Mesenchymal stem cell (in vitro differentiated cells and primary cell): ENCODE measurements at regions not wholly inside any gene's neighbourhood (a gene's known extent, or its start where the extent isn't known, plus 50 kb on each side); places are given as distances from the start of the nearest gene placed in this dataset.

Experiments
- DNase-seq: peaks from one replicate; pipeline ENCODE4 v3.0.0-alpha.2; 2013
- H2AFZ ChIP-seq: one replicate; pipeline ENCODE4 v1.6.1; 2013; ENCODE audit warnings: low read depth, mild to moderate bottlenecking, control low read depth, inconsistent platforms, low read length, moderate library complexity
- H2AK5ac ChIP-seq: 2 replicates; pipeline ENCODE4 v1.6.1; 2013; ENCODE audit warnings: low read length, moderate library complexity, mild to moderate bottlenecking, inconsistent platforms; ENCODE audit not compliant: severe bottlenecking
- H2BK120ac ChIP-seq: one replicate; pipeline ENCODE4 v1.6.1; 2013; ENCODE audit warnings: low read depth, mild to moderate bottlenecking, inconsistent platforms, low read length, moderate library complexity
- H2BK12ac ChIP-seq, 2 experiments: one replicate each; pipeline ENCODE4 v1.6.1; 2013; ENCODE audit warnings: inconsistent platforms in 2 of 2, low read length in 2 of 2, mild to moderate bottlenecking in 2 of 2, moderate library complexity in 2 of 2, control low read depth in 1 of 2
- H2BK15ac ChIP-seq: one replicate; pipeline ENCODE4 v1.6.1; 2013; ENCODE audit warnings: mild to moderate bottlenecking, low read depth, inconsistent platforms; ENCODE audit not compliant: poor library complexity, severe bottlenecking
- H2BK5ac ChIP-seq: 2 replicates; pipeline ENCODE4 v1.6.1; 2013; ENCODE audit warnings: low read depth, mild to moderate bottlenecking, low read length, control low read depth, inconsistent platforms; ENCODE audit not compliant: poor library complexity, severe bottlenecking
- H3K14ac ChIP-seq, 2 experiments: one replicate each; pipeline ENCODE4 v1.6.1; 2013; ENCODE audit warnings: inconsistent platforms in 2 of 2, low read length in 2 of 2, control low read depth in 1 of 2, mild to moderate bottlenecking in 1 of 2, moderate library complexity in 1 of 2
- H3K18ac ChIP-seq, 2 experiments: one replicate each; pipeline ENCODE4 v1.6.1; 2013; ENCODE audit warnings: inconsistent platforms in 2 of 2, low read length in 2 of 2, control low read depth in 1 of 2, low read depth in 1 of 2, mild to moderate bottlenecking in 1 of 2
- H3K23ac ChIP-seq, 2 experiments: one replicate each; pipeline ENCODE4 v1.6.1; 2013; ENCODE audit warnings: inconsistent platforms in 2 of 2, low read length in 2 of 2, mild to moderate bottlenecking in 2 of 2, moderate library complexity in 2 of 2, control low read depth in 1 of 2
- H3K27ac ChIP-seq: 2 replicates; pipeline ENCODE4 v1.5.1; 2013; ENCODE audit warnings: mild to moderate bottlenecking, moderate library complexity, low read length, control low read depth, inconsistent platforms; ENCODE audit not compliant: poor library complexity, severe bottlenecking
- H3K27me3 ChIP-seq, 2 experiments: 2 replicates each; pipeline versions ENCODE4 v1.6.1 to v1.7.0; 2013; ENCODE audit warnings: low read length in 2 of 2, mild to moderate bottlenecking in 2 of 2, moderate library complexity in 2 of 2, control low read depth in 1 of 2, inconsistent platforms in 1 of 2; ENCODE audit not compliant: control insufficient read depth in 1 of 2, insufficient read depth in 1 of 2
- H3K36me3 ChIP-seq, 2 experiments: 2 replicates each; pipeline versions ENCODE4 v1.6.1 to v1.7.0; 2013; ENCODE audit warnings: low read length in 2 of 2, control low read depth in 1 of 2, inconsistent platforms in 1 of 2, low read depth in 1 of 2, mild to moderate bottlenecking in 1 of 2; ENCODE audit not compliant: insufficient read depth in 2 of 2, control insufficient read depth in 1 of 2
- H3K4ac ChIP-seq, 2 experiments: one replicate each; pipeline ENCODE4 v1.6.1; 2013; ENCODE audit warnings: inconsistent platforms in 2 of 2, low read length in 2 of 2, mild to moderate bottlenecking in 2 of 2, moderate library complexity in 2 of 2, control low read depth in 1 of 2, low read depth in 1 of 2
- H3K4me1 ChIP-seq: 2 replicates; pipeline ENCODE4 v1.6.1; 2013; ENCODE audit warnings: low read depth, low read length, control low read depth; ENCODE audit not compliant: control insufficient read depth, insufficient read depth
- H3K4me2 ChIP-seq: 2 replicates; pipeline ENCODE4 v1.6.1; 2013; ENCODE audit warnings: low read length, mild to moderate bottlenecking, inconsistent platforms; ENCODE audit not compliant: poor library complexity, severe bottlenecking
- H3K4me3 ChIP-seq, 2 experiments: 2 replicates each; pipeline versions ENCODE4 v1.5.1 to v1.7.0; 2013; ENCODE audit warnings: low read length in 2 of 2, mild to moderate bottlenecking in 2 of 2, control low read depth in 1 of 2, low read depth in 1 of 2; ENCODE audit not compliant: insufficient read depth in 1 of 2
- H3K79me1 ChIP-seq: replicated peaks from 2 replicates; pipeline ENCODE4 v1.6.1; 2013; ENCODE audit warnings: mild to moderate bottlenecking, control low read depth, low read length, inconsistent platforms; ENCODE audit not compliant: poor library complexity, severe bottlenecking
- H3K9ac ChIP-seq: 2 replicates; pipeline ENCODE4 v1.7.0; 2013; ENCODE audit warnings: mild to moderate bottlenecking, low read length, moderate library complexity
- H3K9me3 ChIP-seq: 2 replicates; pipeline ENCODE4 v1.7.0; 2013; ENCODE audit warnings: mild to moderate bottlenecking, low read length; ENCODE audit not compliant: control insufficient read depth
- H4K8ac ChIP-seq: one replicate; pipeline ENCODE4 v1.6.1; 2013; ENCODE audit warnings: inconsistent platforms, mild to moderate bottlenecking, low read length, moderate library complexity
- H4K91ac ChIP-seq: one replicate; pipeline ENCODE4 v1.6.1; 2013; ENCODE audit warnings: mild to moderate bottlenecking, low read length, inconsistent platforms
- WGBS: methylation state at CpG from one replicate; pipeline ENCODE4 v1.1.7; 2013; ENCODE audit warnings: mixed read lengths; 5-methylcytosine and 5-hydroxymethylcytosine counted together

DNA sequence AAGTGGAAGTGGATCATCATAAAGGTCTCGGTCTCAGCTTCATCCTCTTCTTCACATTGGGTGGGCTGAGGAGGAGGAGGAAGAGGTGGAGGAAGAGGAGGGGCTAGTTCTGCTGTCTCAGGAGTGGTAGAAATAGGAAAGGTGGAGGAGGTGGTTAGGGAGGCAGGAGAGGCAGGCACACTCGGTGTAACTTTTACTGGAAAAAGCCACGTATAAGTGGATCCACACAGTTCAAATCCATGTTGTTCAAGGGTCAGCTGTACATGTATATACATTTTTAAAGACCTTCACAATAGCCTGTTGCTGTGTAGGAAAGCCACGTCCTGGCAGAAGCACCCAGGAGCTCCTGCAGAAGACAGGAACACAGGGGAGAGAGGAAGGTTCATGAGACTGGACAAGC lies 110.3 kb upstream of the RAB12 start:
- Histone ChIP-seq H3K9ac (no peak overlapping the region), H3K18ac (no peak overlapping the region), H2BK15ac (no peak overlapping the region), H2AFZ (no peak overlapping the region), H2BK5ac (no peak overlapping the region), H3K27me3 (peaks cover 46 to 54% of the 10 kb centered on the region in 2 experiments), H4K91ac (no peak overlapping the region), H3K23ac (no peak overlapping the region), H3K36me3 (no peaks in the 10 kb centered on the region), H3K4me3 (no peak overlapping the region), H3K79me1 (no peaks in the 10 kb centered on the region), H3K4me1 (peaks cover 3% of the 10 kb centered on the region), H3K14ac (no peak overlapping the region), H3K27ac (no peak overlapping the region), H2AK5ac (no peak overlapping the region), H4K8ac (no peak overlapping the region), H3K9me3 (peaks cover 10% of the 10 kb centered on the region), H2BK12ac (no peak overlapping the region), H3K4me2 (no peak overlapping the region), H2BK120ac (no peak overlapping the region), H3K4ac (no peak overlapping the region)
- WGBS: 70% methylated on average over 2 of the region's 4 CpGs
- DNase-seq: no peak

DNA sequence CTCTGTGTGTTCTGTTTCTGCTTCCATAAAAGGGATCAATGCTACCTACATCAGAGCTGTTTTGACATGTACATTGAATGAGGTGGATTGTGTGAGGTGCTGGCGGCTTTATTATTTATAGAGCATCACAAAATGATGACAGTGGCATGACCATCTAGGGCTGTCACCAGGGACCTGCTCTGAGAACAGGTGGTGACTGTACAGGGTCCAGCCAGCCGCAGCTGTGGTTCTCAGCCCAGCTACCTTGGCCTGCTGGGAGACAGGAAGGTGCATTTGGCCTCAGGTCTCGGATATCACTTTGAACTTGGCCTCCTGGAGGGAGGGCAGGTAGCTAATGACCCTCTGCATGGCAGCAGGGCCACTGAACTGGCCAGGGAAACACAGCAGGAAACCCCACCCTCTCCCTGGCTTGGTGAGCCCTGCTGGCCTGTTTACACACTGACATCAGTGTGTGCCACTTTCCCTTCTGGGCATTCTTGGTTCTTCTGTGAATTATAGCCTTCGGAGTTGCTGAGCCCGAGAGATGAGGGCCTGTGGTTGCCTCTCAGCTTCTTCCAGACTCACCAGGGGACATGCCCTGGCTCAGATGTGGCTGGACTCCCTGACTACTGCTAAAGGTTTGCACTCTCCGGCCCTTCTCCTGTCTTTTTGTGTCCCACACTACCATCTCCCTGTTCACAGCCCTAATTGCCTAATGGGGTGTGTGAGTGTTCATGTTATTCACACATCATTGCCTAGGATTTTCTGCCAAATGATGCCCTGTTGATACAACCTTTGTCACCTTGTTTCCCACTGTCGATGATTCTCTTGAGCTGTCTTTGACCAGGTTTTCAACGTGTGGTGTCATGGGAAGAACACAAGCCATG lies 109.2 kb upstream of the RAB12 start:
- no peaks in the 10 kb centered on the region for H3K36me3 ChIP-seq
- H3K14ac ChIP-seq: no peak overlapping the region
- no peak overlapping the region for H3K23ac ChIP-seq
- no peak overlapping the region for H3K4ac ChIP-seq
- no peak overlapping the region for H4K8ac ChIP-seq
- H2AFZ ChIP-seq: no peak overlapping the region
- H3K18ac ChIP-seq: no peak overlapping the region
- no peak overlapping the region for H2BK5ac ChIP-seq
- no peaks in the 10 kb centered on the region for H3K79me1 ChIP-seq
- peaks cover 10% of the 10 kb centered on the region for H3K9me3 ChIP-seq
- H2AK5ac ChIP-seq: no peak overlapping the region
- no peak overlapping the region for H3K4me3 ChIP-seq
- peaks cover 41 to 55% of the 10 kb centered on the region in 2 experiments for H3K27me3 ChIP-seq
- H2BK15ac ChIP-seq: no peak overlapping the region
- no peak for DNase-seq
- no peak overlapping the region for H3K9ac ChIP-seq
- no peak overlapping the region for H3K27ac ChIP-seq
- 79% methylated on average over 7 of the region's 8 CpGs for WGBS
- no peak overlapping the region for H2BK12ac ChIP-seq
- H3K4me2 ChIP-seq: no peak overlapping the region
- H3K4me1 ChIP-seq: peaks cover 3% of the 10 kb centered on the region
- no peak overlapping the region for H2BK120ac ChIP-seq
- H4K91ac ChIP-seq: no peak overlapping the region

DNA sequence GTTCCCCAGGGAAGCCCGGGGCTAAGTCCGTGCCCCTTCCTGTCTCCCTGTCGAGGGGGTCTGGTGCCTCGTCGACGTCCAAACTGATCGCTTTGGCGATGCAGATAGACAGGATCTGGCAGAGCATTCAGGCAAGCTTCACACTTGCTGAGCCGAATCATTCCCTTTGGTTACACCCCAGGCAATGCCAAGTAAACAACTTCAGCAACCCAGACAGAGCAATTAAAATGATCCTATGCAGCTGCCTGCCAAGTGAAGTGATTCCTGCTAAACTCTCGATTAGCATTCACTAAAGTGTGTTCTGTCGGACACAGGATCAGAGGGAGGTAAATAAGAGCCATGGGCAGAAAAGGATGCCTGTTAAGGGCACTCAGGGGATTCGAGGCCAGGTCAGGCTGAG lies 108.2 kb upstream of the RAB12 start:
- Histone ChIP-seq H4K91ac (no peak overlapping the region), H3K9me3 (peaks cover 10% of the 10 kb centered on the region), H3K18ac (no peak overlapping the region), H3K4ac (no peak overlapping the region), H3K14ac (no peak overlapping the region), H3K4me3 (no peak overlapping the region), H4K8ac (no peak overlapping the region), H3K27ac (no peak overlapping the region), H2AK5ac (no peak overlapping the region), H2BK12ac (no peak overlapping the region), H2BK5ac (no peak overlapping the region), H2AFZ (no peak overlapping the region), H3K79me1 (no peaks in the 10 kb centered on the region), H2BK15ac (no peak overlapping the region), H3K4me2 (no peak overlapping the region), H2BK120ac (no peak overlapping the region), H3K23ac (no peak overlapping the region), H3K36me3 (no peaks in the 10 kb centered on the region), H3K9ac (no peak overlapping the region), H3K27me3 (peaks cover 34 to 46% of the 10 kb centered on the region in 2 experiments), H3K4me1 (peaks cover 2% of the 10 kb centered on the region)
- 38% methylated on average over 12 of the region's 12 CpGs for WGBS
- DNase-seq: no peak

DNA sequence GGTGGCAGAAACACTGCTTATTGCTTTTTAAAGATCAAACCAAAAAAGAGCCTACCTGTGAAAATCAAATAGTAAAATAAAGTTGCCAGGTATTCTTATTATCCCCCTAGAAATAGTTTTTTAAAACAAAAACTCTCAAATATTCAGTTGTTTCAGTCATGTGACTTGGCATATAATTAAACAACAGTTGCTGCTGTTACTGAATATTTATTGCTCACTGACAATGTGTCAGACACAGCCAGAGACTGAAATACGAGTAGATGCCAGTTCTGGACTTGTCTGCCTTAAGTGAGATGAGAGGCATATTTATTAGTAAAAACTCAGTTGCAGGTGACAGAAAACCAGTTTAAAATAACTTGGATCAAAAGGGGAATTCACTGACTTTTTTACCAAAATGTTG lies 106.0 kb upstream of the RAB12 start:
- no peak overlapping the region for H2BK15ac ChIP-seq
- H3K4ac ChIP-seq: no peak overlapping the region
- no peak for DNase-seq
- no peak overlapping the region for H3K4me3 ChIP-seq
- no peak overlapping the region for H2AK5ac ChIP-seq
- H3K4me2 ChIP-seq: no peak overlapping the region
- no peaks in the 10 kb centered on the region for H3K4me1 ChIP-seq
- no peak overlapping the region for H3K18ac ChIP-seq
- no peak overlapping the region for H3K14ac ChIP-seq
- H2AFZ ChIP-seq: no peak overlapping the region
- H4K91ac ChIP-seq: no peak overlapping the region
- H2BK12ac ChIP-seq: no peak overlapping the region
- WGBS: 53% methylated on average over 1 of the region's 1 CpG
- no peak overlapping the region for H3K9ac ChIP-seq
- H3K27ac ChIP-seq: no peak overlapping the region
- H3K27me3 ChIP-seq: peaks cover 41 to 43% of the 10 kb centered on the region in 2 experiments
- no peak overlapping the region for H4K8ac ChIP-seq
- no peaks in the 10 kb centered on the region for H3K79me1 ChIP-seq
- H3K36me3 ChIP-seq: no peaks in the 10 kb centered on the region
- H2BK120ac ChIP-seq: no peak overlapping the region
- H3K9me3 ChIP-seq: peaks cover 10% of the 10 kb centered on the region
- no peak overlapping the region for H2BK5ac ChIP-seq
- H3K23ac ChIP-seq: no peak overlapping the region
